HAP-1 (cell line): ENCODE measurements at regions not wholly inside any gene's neighbourhood (a gene's known extent, or its start where the extent isn't known, plus 50 kb on each side); places are given as distances from the start of the nearest gene placed in this dataset.
"Not testable (repeated sequence)": the region's sequence is repeated elsewhere in the genome, so short reads cannot be mapped to it uniquely, and the experiment has no call there.

Experiments used
- DNase-seq, 2 experiments: peaks; one replicate each; pipeline ENCODE4 v3.0.0-alpha.2; 2016 to 2020; ENCODE audit warnings: low spot score in 2 of 2
- H3K27me3 ChIP-seq: fragments of 250-450 bp; sonication (Bioruptor Pico); 2 replicates; pipeline ENCODE4 v1.5.1; 2020; ENCODE audit warnings: low read depth, mild to moderate bottlenecking, moderate library complexity
- H3K36me3 ChIP-seq: fragments of 250-450 bp; sonication (Bioruptor Pico); replicated peaks from 2 replicates; pipeline ENCODE4 v1.5.1; 2020; ENCODE audit warnings: mild to moderate bottlenecking
- H3K4me1 ChIP-seq: fragments of 250-450 bp; sonication (Bioruptor Pico); 2 replicates; pipeline ENCODE4 v1.5.1; 2020; ENCODE audit warnings: mild to moderate bottlenecking
- H3K4me3 ChIP-seq: fragments of 250-450 bp; sonication (Bioruptor Pico); 2 replicates; pipeline ENCODE4 v1.5.1; 2020; ENCODE audit warnings: mild to moderate bottlenecking, moderate library complexity
- H3K9me3 ChIP-seq: fragments of 250-450 bp; sonication (Bioruptor Pico); 2 replicates; pipeline ENCODE4 v1.5.1; 2020; ENCODE audit warnings: mild to moderate bottlenecking, moderate library complexity
- in situ Hi-C: fragments of 300-500 bp; cut with MboI; formaldehyde crosslinking; loops from 3 replicates; pipeline ENCODE4 v1.14.3; 2020; ENCODE audit warnings: low sequenced_read_pairs, inconsistent platforms, mixed read lengths

DNA sequence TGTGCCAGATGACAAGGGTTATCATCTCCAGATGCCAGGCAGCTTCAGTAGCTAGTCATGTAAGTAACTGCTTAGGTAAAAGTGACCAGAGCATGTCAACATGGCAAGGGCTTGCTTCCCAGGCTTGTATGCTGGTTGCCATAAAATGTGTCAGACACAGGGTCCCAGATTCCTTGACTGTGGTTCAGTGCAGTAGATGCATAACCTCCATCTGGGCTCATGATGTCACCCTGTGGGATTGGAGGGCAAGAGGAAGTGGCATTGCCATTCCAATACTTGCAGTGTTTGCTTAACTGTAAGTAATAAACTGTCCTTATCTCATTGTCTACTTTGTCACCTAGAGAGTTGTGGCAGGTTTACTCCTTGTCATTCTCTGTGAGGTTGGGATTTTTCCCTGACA lies 226.8 kb downstream of the PCDH17 start:
- in situ Hi-C loops = no loop called here
- Histone ChIP-seq H3K9me3 (no peaks in the 10 kb centered on the region), H3K4me1 (peaks cover 4% of the 10 kb centered on the region), H3K36me3 (no peaks in the 10 kb centered on the region), H3K4me3 (no peak overlapping the region), H3K27me3 (no peaks in the 10 kb centered on the region)
- DNase-seq = no peak

DNA sequence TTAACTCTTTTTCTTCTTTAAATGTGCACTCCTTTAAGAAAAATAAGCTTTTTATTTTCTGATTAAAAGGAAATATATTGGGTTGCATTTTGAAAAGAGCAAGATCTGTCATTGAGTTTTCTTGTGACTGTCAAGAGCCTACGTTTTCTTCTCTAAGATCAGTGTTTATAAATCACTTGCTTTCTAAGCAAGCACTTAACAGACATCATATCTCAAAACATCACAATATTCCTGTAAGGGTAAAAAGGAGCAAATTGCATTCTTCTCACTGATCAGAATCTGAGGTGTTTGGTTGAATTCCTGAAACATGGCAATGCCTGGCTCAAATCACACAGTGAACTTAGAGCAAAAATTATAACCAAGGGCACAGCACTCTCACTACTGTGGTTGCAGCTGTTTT lies 231.3 kb downstream of the PCDH17 start:
- DNase-seq = no peak
- in situ Hi-C loops = no loop called here
- 0 out of 2 replicates have a peak, but pooled peaks cover 4% of the 10 kb centered on the region for H3K9me3 ChIP-seq
- H3K36me3 ChIP-seq = no peaks in the 10 kb centered on the region
- no peak overlapping the region for H3K4me3 ChIP-seq
- no peaks in the 10 kb centered on the region for H3K27me3 ChIP-seq
- no peaks in the 10 kb centered on the region for H3K4me1 ChIP-seq

DNA sequence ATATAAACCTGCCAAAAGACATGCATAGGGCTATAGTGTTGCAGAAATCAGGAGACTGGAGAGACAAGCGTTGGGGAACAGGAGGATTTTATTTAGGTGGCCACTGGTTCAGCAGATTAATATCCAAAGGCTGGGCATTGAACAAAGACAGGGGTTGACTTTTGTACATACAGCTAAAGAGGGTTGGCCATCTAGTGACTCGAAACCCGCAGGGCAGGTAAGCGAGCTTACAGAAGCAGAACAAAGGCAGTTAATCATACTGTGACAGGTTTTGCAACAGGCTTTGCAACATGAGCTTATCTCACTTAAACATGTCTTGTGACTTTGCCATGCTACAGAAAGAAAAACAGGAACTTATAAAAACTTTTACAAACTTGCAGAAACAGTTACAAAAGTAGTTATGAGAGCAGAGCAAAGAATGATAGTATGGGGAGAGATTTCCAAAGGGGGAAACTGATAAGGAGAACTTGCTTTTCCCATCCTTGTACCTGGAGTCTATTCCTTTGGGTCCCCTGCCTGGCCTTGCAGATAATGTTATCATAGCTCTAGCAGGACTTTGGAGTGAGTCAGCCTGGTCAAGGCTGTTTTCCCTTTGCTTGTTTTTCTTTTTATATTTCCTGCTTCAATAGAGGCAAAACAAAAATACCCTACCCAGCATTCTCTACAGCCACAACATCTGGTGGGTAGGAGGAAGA lies 234.2 kb downstream of the PCDH17 start:
- Histone ChIP-seq H3K4me3 (no peak overlapping the region), H3K4me1 (no peaks in the 10 kb centered on the region), H3K9me3 (0 out of 2 replicates have a peak, but pooled peaks cover 4% of the 10 kb centered on the region), H3K36me3 (no peaks in the 10 kb centered on the region), H3K27me3 (no peaks in the 10 kb centered on the region)
- in situ Hi-C loops = no loop called here
- no peak for DNase-seq

DNA sequence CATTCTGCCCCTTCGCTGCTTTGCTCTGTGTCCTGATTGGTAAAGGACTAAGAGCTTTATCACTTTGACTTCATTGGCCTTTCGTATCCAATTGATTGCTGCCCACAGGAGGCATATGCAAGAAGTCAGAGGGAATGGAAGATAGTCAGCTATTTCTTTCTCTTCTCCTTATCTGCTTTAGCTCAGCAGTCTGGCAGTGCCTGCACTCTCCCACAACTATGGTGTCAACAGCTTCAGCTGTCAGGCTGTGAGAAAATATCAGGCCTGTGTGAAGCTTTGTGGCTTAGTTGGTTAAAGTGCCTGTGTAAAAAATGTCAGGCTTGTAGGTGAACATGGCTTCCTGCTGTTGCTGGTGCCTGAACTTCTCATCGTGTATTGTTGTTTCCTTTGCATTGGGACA lies 243.0 kb downstream of the PCDH17 start:
- Histone ChIP-seq H3K4me3 (no peak overlapping the region), H3K9me3 (no peaks in the 10 kb centered on the region), H3K4me1 (no peaks in the 10 kb centered on the region), H3K36me3 (no peaks in the 10 kb centered on the region), H3K27me3 (no peaks in the 10 kb centered on the region)
- DNase-seq = no peak
- in situ Hi-C loops = no loop called here

DNA sequence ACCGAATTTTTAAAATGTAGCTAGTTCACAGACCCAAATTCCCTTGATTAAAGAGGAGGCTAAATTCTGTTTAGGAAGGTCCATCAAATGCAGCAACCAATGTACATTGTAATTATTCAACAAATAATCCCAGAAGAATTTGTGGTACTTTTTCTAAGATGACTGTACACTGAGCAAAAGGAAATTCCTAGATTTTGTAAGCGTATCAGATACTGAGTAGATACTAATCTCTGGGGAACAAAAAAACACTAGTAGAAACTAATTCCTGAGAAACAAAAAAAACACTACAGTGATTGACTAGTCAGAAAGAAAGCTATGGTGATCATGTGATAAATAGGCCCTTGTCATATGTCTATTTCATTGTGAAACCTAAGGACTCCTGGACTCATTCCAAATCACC lies 246.1 kb downstream of the PCDH17 start:
- DNase-seq = no peak
- H3K4me3 ChIP-seq = no peak overlapping the region
- no peaks in the 10 kb centered on the region for H3K4me1 ChIP-seq
- in situ Hi-C loops = no loop called here
- H3K36me3 ChIP-seq = no peaks in the 10 kb centered on the region
- H3K9me3 ChIP-seq = no peaks in the 10 kb centered on the region
- no peaks in the 10 kb centered on the region for H3K27me3 ChIP-seq

DNA sequence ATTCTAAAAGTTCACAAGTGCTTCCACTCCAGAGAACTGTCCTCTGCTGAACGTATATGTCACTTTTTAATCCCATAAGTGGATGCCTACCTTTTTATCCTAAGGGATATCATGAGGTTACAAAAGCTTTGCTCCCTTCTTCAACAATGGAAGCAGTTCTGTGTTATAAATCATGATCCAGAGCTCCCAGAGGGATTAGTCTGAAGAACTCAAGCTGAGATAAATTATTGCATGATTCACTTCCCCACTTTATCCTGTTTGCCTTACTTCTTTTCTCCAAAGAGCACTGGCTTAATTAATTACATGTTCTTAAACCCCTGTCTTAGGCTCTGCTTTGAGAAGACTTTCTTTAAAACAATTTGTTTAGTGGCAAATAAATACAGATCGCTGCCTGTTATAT lies 246.7 kb downstream of the PCDH17 start:
- Histone ChIP-seq H3K4me1 (no peaks in the 10 kb centered on the region), H3K36me3 (no peaks in the 10 kb centered on the region), H3K4me3 (no peak overlapping the region), H3K27me3 (no peaks in the 10 kb centered on the region), H3K9me3 (no peaks in the 10 kb centered on the region)
- peak in 1 of 2 experiments; percentile 9 for DNase-seq
- in situ Hi-C loops = no loop called here

DNA sequence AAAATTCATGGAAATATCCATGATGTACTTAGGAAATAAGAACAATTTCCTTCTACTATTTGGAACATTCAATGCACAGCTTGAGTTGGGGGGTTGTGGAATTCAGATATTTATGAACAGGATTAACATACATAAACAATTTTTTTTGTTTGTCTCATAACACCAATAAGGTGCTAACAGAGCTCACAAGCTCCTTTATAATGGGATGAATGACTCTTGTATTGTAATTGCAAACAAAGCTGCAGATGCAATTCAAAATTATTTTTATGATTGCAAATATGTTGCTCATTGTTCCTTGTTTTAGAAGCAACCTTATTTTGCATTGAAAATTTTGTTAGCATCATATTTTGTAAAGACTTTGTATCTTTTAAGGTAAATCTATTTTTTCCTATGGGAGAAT lies 265.7 kb downstream of the PCDH17 start:
- peak in 1 of 2 experiments; percentile 7 for DNase-seq
- H3K4me3 ChIP-seq = no peak overlapping the region
- H3K9me3 ChIP-seq = no peaks in the 10 kb centered on the region
- peaks cover 10% of the 10 kb centered on the region for H3K4me1 ChIP-seq
- no peaks in the 10 kb centered on the region for H3K36me3 ChIP-seq
- in situ Hi-C loops = no loop called here
- no peaks in the 10 kb centered on the region for H3K27me3 ChIP-seq

DNA sequence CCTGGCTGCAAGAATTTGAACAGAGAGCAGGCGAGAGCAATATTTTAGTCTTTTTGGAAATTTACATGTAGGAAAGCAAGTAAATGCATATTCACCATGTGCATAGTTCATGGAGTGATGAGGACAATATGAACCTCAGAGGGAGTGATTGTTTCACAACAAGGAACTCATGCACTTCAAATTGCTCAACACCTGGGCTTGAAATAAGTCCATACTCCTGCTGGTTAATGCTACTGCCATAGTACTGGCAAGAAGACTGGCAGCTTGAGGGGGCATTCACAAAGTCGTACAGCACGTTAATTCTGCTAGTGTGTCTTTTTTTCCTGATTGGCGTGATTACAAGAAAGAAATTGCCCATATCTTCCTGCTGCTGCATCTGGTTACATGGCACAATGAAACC lies 267.6 kb downstream of the PCDH17 start:
- Histone ChIP-seq H3K36me3 (no peaks in the 10 kb centered on the region), H3K9me3 (no peaks in the 10 kb centered on the region), H3K4me3 (no peak overlapping the region), H3K27me3 (no peaks in the 10 kb centered on the region), H3K4me1 (peaks cover 10% of the 10 kb centered on the region)
- DNase-seq = no peak
- in situ Hi-C loops = no loop called here

DNA sequence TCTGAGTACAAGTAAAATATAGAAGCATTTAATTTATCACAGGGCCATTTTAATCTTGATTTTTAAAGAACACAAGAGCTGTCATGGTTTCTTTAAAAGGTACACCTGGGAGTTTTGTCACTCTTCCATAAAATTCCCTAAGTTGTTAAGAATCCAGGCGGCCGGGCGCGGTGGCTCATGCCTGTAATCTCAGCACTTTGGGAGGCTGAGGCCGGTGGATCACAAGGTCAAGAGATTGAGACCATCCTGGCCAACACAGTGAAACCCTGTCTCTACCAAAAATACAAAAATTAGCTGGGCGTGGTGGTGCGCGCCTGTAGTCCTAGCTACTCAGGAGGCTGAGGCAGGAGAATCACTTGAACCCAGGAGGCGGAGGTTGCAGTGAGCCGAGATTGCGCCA lies 278.3 kb downstream of the PCDH17 start:
- H3K27me3 ChIP-seq, H3K4me3 ChIP-seq, DNase-seq, H3K9me3 ChIP-seq, in situ Hi-C loops, H3K36me3 ChIP-seq, H3K4me1 ChIP-seq: not testable (repeated sequence)

DNA sequence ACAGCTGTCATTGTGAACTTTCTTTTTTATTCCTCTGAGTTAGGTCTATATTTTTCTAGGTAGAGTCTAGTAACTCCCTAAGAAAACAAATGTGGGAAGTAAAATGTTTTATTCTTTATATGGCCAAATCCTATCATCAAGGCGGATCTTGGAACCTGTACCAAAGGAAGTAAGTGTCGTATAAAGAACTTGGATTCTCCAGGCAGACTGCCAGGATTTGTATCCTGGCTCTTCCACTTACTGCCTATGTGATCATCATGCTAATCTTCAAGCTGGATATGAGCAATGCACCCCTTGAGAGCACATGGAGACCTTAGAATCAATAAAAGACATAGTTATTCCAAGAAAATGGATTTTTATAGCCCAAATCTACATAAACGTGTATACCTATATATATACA lies 286.5 kb downstream of the PCDH17 start:
- no peaks in the 10 kb centered on the region for H3K9me3 ChIP-seq
- in situ Hi-C loops = no loop called here

DNA sequence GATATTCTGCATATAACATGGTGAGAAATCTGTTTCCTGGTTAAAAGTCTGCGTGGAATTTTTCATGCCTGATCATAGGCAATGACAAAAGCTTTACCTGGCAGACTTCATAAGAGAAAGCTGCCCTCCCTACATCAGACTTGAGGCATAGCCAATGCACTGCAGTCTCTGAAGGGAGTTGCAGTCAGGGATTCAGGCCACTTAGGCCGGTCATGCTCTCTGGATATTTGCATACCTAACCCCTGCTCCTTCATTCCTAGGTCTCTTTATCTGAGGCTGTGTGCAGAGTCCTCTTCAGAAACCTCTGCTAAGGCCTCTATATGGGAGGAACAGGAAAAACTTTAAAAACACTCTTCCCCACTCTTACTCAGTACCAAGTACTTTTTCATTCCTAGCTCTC lies 287.4 kb downstream of the PCDH17 start:
- in situ Hi-C loops = no loop called here
- Histone ChIP-seq H3K27me3 (no peaks in the 10 kb centered on the region), H3K4me1 (no peaks in the 10 kb centered on the region), H3K36me3 (no peaks in the 10 kb centered on the region), H3K9me3 (no peaks in the 10 kb centered on the region), H3K4me3 (no peak overlapping the region)
- no peak for DNase-seq

More for the DNA sequence above, 286.5 kb downstream of the PCDH17 start:
- Histone ChIP-seq H3K27me3 (no peaks in the 10 kb centered on the region), H3K4me1 (no peaks in the 10 kb centered on the region), H3K4me3 (no peak overlapping the region), H3K36me3 (no peaks in the 10 kb centered on the region)
- DNase-seq = no peak

DNA sequence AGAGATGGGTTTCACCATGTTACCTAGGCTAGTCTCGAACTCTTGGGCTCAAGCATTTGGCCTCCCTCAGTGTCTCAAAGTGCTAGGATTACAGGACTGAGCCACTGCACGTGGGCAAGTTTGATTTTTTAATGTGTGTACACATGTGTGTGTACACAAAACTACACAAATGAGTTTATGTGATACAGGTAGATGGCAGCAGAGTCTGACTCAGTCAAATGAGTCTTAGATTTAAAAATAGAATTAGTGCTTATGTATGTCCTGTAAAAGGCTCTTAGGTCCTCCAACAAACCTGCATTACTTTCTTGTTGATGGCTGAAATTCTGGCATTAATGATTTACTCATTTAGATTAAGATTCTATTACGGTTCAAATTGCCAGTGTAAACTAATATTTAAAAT lies 293.7 kb downstream of the PCDH17 start:
- no peaks in the 10 kb centered on the region for H3K27me3 ChIP-seq
- no peak for DNase-seq
- H3K9me3 ChIP-seq = no peaks in the 10 kb centered on the region
- H3K36me3 ChIP-seq = no peaks in the 10 kb centered on the region
- peaks cover 8% of the 10 kb centered on the region for H3K4me1 ChIP-seq
- H3K4me3 ChIP-seq = no peak overlapping the region
- in situ Hi-C loops = no loop called here

DNA sequence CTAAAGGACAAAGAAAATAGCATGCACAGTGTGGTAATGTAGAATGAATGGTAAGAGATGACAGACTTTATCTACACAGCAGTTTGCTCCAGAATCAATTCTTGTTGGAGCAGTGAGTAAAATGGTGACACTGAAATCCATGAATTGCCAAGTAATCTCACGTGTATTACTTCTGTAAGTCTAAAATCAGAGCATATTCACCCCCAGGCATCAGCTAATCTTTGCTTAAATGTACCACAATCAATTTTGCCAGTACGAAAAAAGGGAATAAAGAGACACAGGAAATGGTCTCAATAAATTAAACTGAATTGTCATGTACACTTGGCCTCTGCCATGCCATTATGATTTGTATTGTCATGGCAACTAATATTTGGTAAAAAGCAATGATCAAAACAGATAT lies 294.2 kb downstream of the PCDH17 start:
- in situ Hi-C loops = no loop called here
- Histone ChIP-seq H3K4me3 (no peak overlapping the region), H3K4me1 (peaks cover 8% of the 10 kb centered on the region), H3K9me3 (no peaks in the 10 kb centered on the region), H3K27me3 (no peaks in the 10 kb centered on the region), H3K36me3 (no peaks in the 10 kb centered on the region)
- DNase-seq = no peak

DNA sequence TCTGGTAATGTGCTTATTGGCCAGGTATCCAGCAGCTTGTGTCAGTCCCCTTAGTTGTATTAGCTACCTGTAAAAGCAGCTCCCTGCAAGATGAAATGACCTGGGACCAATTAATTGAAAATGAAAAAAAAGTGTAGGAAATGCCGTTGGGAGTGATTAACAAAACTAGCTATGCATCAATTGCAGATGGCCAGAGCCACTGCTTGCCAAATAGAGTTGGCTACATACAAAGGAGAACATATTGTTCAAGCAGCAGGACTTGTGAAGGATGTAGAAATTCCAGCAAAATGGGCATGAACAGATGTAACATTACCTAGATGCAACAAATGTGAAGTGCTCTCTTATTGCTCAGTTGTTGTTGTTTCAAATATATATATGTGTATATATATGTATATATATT lies 300.5 kb downstream of the PCDH17 start:
- in situ Hi-C loops = no loop called here
- no peaks in the 10 kb centered on the region for H3K27me3 ChIP-seq

DNA sequence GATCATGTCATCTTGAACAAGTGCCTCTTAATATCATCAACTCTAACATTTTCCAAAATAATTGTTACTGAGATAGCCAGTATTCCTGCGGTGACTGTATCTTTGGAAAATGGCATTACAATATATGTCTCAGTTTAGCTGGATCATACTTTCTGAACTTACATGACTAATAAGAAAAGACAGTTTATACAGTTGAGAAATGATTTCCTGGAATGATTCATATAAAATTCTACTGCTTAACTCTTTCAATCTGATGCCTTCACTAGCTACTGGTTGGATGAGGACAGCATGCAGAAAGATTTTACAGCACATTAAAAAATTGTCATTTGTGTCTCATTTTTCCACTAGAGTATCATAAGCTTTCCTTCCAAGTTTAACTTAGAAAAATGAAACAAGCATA lies 302.1 kb downstream of the PCDH17 start:
- DNase-seq = no peak
- no peak overlapping the region for H3K4me3 ChIP-seq
- in situ Hi-C loops = no loop called here
- H3K36me3 ChIP-seq = no peaks in the 10 kb centered on the region
- H3K9me3 ChIP-seq = no peaks in the 10 kb centered on the region
- H3K4me1 ChIP-seq = peaks cover 8% of the 10 kb centered on the region
- no peaks in the 10 kb centered on the region for H3K27me3 ChIP-seq

More for the DNA sequence above, 300.5 kb downstream of the PCDH17 start:
- Histone ChIP-seq H3K9me3 (no peaks in the 10 kb centered on the region), H3K36me3 (no peaks in the 10 kb centered on the region), H3K4me3 (no peak overlapping the region), H3K4me1 (peaks cover 8% of the 10 kb centered on the region)
- no peak for DNase-seq
